Fibroblast of villous mesenchyme (primary cell): ENCODE measurements at regions not wholly inside any gene's neighbourhood (a gene's known extent, or its start where the extent isn't known, plus 50 kb on each side); places are given as distances from the start of the nearest gene placed in this dataset.

ENCODE experiments used
- DNase-seq: peaks from one replicate; pipeline ENCODE4 v3.0.0-alpha.2; 2010; ENCODE audit warnings: low read depth
- H3K4me3 ChIP-seq: 2 replicates; pipeline ENCODE4 v1.5.1; 2011; ENCODE audit warnings: low read depth, mild to moderate bottlenecking, low read length
- TF ChIP-seq, protein P1 (sequence below): IDR thresholded peaks from 2 replicates; pipeline ENCODE4 v1.5.1; 2012; ENCODE audit warnings: low read depth, mild to moderate bottlenecking, low read length; ENCODE audit not compliant: insufficient read depth

GRCh38 chr1:98277118-98277517, 356.3 kb upstream of the DPYD start:
- DNase-seq = peak; percentile 63
- TF ChIP-seq, protein P1, sequence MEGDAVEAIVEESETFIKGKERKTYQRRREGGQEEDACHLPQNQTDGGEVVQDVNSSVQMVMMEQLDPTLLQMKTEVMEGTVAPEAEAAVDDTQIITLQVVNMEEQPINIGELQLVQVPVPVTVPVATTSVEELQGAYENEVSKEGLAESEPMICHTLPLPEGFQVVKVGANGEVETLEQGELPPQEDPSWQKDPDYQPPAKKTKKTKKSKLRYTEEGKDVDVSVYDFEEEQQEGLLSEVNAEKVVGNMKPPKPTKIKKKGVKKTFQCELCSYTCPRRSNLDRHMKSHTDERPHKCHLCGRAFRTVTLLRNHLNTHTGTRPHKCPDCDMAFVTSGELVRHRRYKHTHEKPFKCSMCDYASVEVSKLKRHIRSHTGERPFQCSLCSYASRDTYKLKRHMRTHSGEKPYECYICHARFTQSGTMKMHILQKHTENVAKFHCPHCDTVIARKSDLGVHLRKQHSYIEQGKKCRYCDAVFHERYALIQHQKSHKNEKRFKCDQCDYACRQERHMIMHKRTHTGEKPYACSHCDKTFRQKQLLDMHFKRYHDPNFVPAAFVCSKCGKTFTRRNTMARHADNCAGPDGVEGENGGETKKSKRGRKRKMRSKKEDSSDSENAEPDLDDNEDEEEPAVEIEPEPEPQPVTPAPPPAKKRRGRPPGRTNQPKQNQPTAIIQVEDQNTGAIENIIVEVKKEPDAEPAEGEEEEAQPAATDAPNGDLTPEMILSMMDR = no peak
- H3K4me3 ChIP-seq = no peak overlapping the region

GRCh38 chr1:98276514-98276913, 355.7 kb upstream of the DPYD start:
- no peak for DNase-seq
- TF ChIP-seq, protein P1 = no peak
- H3K4me3 ChIP-seq = no peak overlapping the region

GRCh38 chr1:98268316-98268715, 347.5 kb upstream of the DPYD start:
- TF ChIP-seq, protein P1 = no peak
- DNase-seq = no peak
- H3K4me3 ChIP-seq = no peak overlapping the region

DNA sequence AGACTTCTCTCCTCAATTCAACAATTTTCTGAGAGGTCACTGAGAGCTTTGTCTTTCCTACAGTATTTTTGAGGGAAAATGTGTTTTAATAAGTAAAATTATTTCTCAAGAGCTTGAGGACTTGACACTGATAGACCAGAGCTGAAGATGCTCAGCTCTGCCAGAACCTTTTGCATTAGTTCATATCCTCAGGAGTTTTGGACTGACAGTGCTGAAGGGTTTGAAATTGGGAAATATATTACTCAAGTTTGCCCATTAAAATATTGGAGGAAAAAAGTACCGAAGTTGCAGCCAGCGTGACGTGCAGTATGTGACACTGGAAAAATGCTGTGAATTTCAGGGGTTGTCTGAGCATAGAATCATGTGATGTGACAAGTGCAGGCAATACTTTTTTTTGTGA, 346.6 kb upstream of the DPYD start:
- TF ChIP-seq, protein P1 = no peak
- DNase-seq = no peak

DNA sequence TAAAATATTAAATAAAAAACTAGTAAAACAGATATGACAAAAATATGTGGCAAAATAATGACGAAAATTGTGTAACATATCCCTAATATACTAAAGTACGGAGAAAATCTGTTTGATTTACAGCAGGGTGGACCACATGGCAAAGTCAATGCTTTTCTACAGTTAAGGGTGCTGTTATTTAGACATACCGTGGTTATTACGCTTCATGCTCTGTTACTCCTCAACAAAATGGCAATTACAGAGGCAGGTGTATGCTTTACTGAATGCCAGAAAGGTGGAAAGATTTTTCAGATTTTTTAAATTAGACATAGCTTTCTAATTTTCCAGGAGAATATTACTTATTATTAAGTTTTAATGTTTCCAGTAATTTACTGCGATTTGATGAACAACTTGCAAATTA, 343.9 kb upstream of the DPYD start:
- TF ChIP-seq, protein P1 = no peak
- DNase-seq = no peak
- no peak overlapping the region for H3K4me3 ChIP-seq

More for the DNA sequence above, 346.6 kb upstream of the DPYD start:
- no peak overlapping the region for H3K4me3 ChIP-seq

- TF ChIP-seq, protein P1 = no peak
- H3K4me3 ChIP-seq = no peak overlapping the region
- DNase-seq = no peak
These were observed 340.0 kb upstream of the DPYD start for GRCh38 chr1:98260839-98261238.

GRCh38 chr1:98260412-98260811, 339.6 kb upstream of the DPYD start:
- H3K4me3 ChIP-seq = no peak overlapping the region
- TF ChIP-seq, protein P1 = no peak
- no peak for DNase-seq
